GM12892 (cell line): ENCODE measurements at regions not wholly inside any gene's neighbourhood (a gene's known extent, or its start where the extent isn't known, plus 50 kb on each side); places are given as distances from the start of the nearest gene placed in this dataset.

ENCODE experiments used
- POLR2A ChIP-seq: IDR thresholded peaks from 2 replicates; pipeline ENCODE4 v1.6.1; 2011; ENCODE audit warnings: low read depth, low read length, control low read depth
- POLR2AphosphoS5 ChIP-seq: IDR thresholded peaks from 2 replicates; pipeline ENCODE4 v1.6.1; 2011; ENCODE audit warnings: low read depth, low read length, control low read depth

- TF ChIP-seq POLR2A (no peak), POLR2AphosphoS5 (no peak)
These were observed 1215.9 kb downstream of the UQCRFS1 start for GRCh38 chr19:27997069-27997468.
